Caco-2 (cell line): ENCODE measurements at regions not wholly inside any gene's neighbourhood (a gene's known extent, or its start where the extent isn't known, plus 50 kb on each side); places are given as distances from the start of the nearest gene placed in this dataset.

Experiments
- BruUV-seq: library from RNA; stranded (reverse); fragments of 400-500 nt; replicated peaks from 2 replicates; lab custom pipeline; 2021; lab: Mats Ljungman, UMichigan
- CTCF ChIA-PET: fragments of 300-600 bp; sonication (Branson Sonifier 250); formaldehyde crosslinking; loops from one replicate; lab custom pipeline; 2022; ENCODE audit warnings: antibody characterized with exemption; lab: Charles Lee
- POLR2A ChIA-PET: fragments of 300-600 bp; sonication (Branson Sonifier 250); formaldehyde crosslinking; loops from one replicate; lab custom pipeline; 2022; ENCODE audit warnings: antibody characterized with exemption; lab: Charles Lee
- DNase-seq, 2 experiments: peaks; one replicate each; pipeline versions ENCODE4 v3.0.0 to v3.0.0-alpha.2; 2020 to 2022
- H3K27me3 ChIP-seq: replicated peaks from 2 replicates; pipeline ENCODE4 v1.6.0; 2011; ENCODE audit warnings: low read length; ENCODE audit not compliant: control insufficient read depth, insufficient read depth
- H3K36me3 ChIP-seq: 2 replicates; pipeline ENCODE4 v1.5.1; 2011; ENCODE audit warnings: low read length; ENCODE audit not compliant: control insufficient read depth, insufficient read depth
- H3K4me1 ChIP-seq: fragments of 250-450 bp; sonication (Bioruptor Pico); 2 replicates; pipeline ENCODE4 v1.5.1; 2020; ENCODE audit warnings: mild to moderate bottlenecking
- H3K4me3 ChIP-seq: 2 replicates; pipeline ENCODE4 v1.5.1; 2011; ENCODE audit warnings: low read depth, mild to moderate bottlenecking, control low read depth, low read length
- H3K9me3 ChIP-seq: fragments of 250-450 bp; sonication (Bioruptor Pico); 2 replicates; pipeline ENCODE4 v1.5.1; 2020; ENCODE audit warnings: mild to moderate bottlenecking, moderate library complexity
- H3K27ac Mint-ChIP-seq: one replicate; pipeline ENCODE4 v1.8.0; 2022; ENCODE audit warnings: mixed read lengths; ENCODE audit not compliant: unreplicated experiment
- H3K27me3 Mint-ChIP-seq: one replicate; pipeline ENCODE4 v1.8.0; 2022; ENCODE audit warnings: mixed read lengths; ENCODE audit not compliant: insufficient read depth, unreplicated experiment
- H3K36me3 Mint-ChIP-seq: one replicate; pipeline ENCODE4 v1.8.0; 2022; ENCODE audit warnings: mild to moderate bottlenecking, mixed read lengths; ENCODE audit not compliant: insufficient read depth, unreplicated experiment
- H3K4me1 Mint-ChIP-seq: one replicate; pipeline ENCODE4 v1.8.0; 2022; ENCODE audit warnings: low read depth, mixed read lengths; ENCODE audit not compliant: unreplicated experiment
- H3K4me3 Mint-ChIP-seq: one replicate; pipeline ENCODE4 v1.8.0; 2022; ENCODE audit warnings: mild to moderate bottlenecking, moderate library complexity, mixed read lengths; ENCODE audit not compliant: unreplicated experiment
- H3K9me3 Mint-ChIP-seq: one replicate; pipeline ENCODE4 v1.8.0; 2022; ENCODE audit warnings: mixed read lengths; ENCODE audit not compliant: unreplicated experiment
- intact Hi-C: fragments of 100-400 bp; cut with micrococcal nuclease; formaldehyde crosslinking; loops from one replicate; pipeline ENCODE4 v1.10.0; 2022; ENCODE audit not compliant: unreplicated experiment
- TF ChIP-seq, protein P1 (sequence below), 2 experiments: fragments of 200-600 bp in 1 of 2; IDR thresholded peaks; 1 replicate in 1 of 2; 2 replicates in 1 of 2; pipeline versions ENCODE4 v1.5.1 to v1.8.0; 2011 to 2022; ENCODE audit warnings: antibody characterized with exemption in 1 of 2, control low read depth in 1 of 2, inconsistent platforms in 1 of 2, low read depth in 1 of 2, low read length in 1 of 2, mild to moderate bottlenecking in 1 of 2, moderate library complexity in 1 of 2; ENCODE audit not compliant: insufficient read depth in 1 of 2, severe bottlenecking in 1 of 2, unreplicated experiment in 1 of 2

DNA sequence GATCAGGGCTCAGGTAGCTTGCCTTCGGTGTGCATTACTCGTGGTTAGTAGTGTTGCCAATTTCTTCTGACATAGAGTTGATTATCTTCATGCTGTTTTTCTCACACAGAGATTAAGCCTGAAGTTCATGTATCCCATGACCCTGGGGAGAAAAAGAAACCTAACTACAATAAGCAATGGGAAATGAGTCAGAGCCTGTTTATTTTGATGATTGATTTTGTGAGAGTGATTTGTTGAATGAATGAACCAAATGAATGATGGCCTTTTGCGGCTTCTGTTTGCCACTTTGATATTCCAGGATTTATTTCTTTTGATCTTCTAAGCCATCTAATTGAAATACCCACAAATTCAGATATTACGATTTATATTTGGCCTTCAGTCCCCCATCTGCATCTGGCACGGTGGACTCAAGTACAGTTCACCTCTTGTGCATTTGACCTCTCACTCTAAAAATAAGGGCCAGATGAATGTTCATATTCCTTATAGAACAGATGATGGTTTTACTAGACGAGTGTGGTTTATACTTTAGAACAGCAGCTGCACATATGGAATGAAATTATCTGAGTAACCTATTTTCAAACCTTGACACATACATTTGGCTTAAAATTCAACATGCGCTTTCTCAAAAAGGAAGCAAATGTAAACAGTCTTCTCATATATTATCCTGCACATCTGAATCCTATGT lies 110.7 kb downstream of the PLCE1 start:
- Mint-ChIP-seq H3K36me3 (no peaks in the 10 kb centered on the region), H3K27ac (no peak overlapping the region), H3K9me3 (no peaks in the 10 kb centered on the region), H3K4me3 (no peak overlapping the region), H3K4me1 (no peaks in the 10 kb centered on the region), H3K27me3 (no peaks in the 10 kb centered on the region)
- Histone ChIP-seq H3K36me3 (no peaks in the 10 kb centered on the region), H3K4me1 (no peaks in the 10 kb centered on the region), H3K27me3 (no peaks in the 10 kb centered on the region), H3K4me3 (no peak overlapping the region), H3K9me3 (no peaks in the 10 kb centered on the region)
- intact Hi-C loops, result no loop called here
- POLR2A ChIA-PET, result no interaction called here
- BruUV-seq, result no TSS peak
- DNase-seq, result no peak
- CTCF ChIA-PET, result no interaction called here
- TF ChIP-seq, protein P1, sequence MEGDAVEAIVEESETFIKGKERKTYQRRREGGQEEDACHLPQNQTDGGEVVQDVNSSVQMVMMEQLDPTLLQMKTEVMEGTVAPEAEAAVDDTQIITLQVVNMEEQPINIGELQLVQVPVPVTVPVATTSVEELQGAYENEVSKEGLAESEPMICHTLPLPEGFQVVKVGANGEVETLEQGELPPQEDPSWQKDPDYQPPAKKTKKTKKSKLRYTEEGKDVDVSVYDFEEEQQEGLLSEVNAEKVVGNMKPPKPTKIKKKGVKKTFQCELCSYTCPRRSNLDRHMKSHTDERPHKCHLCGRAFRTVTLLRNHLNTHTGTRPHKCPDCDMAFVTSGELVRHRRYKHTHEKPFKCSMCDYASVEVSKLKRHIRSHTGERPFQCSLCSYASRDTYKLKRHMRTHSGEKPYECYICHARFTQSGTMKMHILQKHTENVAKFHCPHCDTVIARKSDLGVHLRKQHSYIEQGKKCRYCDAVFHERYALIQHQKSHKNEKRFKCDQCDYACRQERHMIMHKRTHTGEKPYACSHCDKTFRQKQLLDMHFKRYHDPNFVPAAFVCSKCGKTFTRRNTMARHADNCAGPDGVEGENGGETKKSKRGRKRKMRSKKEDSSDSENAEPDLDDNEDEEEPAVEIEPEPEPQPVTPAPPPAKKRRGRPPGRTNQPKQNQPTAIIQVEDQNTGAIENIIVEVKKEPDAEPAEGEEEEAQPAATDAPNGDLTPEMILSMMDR (IDR thresholded peaks at IDR 0.05; ENCODE audit: insufficient read depth in 1 of 2, low read depth in 1 of 2, low read length in 1 of 2, severe bottlenecking in 1 of 2, unreplicated experiment in 1 of 2), result no peak

DNA sequence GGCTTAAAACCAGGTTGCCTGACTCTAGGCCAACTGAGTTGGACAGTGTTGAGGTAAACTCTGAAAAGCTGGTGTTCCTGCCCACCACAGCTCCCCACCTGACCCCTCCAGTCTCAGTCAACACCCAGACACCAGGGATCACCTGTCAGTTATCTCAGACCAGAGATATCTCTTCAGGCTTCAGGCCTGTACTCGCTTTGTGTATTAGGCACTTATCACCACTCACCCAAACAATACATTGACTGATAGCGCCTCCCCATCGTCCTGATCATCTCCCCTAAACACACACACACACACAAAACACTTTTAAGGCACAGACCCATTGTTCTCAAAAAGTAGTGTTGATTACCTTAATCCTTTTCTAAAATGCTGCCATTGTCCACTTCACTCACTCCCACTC lies 111.5 kb downstream of the PLCE1 start:
- TF ChIP-seq, protein P1 (IDR thresholded peaks at IDR 0.05; ENCODE audit: insufficient read depth in 1 of 2, low read depth in 1 of 2, low read length in 1 of 2, severe bottlenecking in 1 of 2, unreplicated experiment in 1 of 2), result no peak
- Mint-ChIP-seq H3K27me3 (no peaks in the 10 kb centered on the region), H3K4me3 (no peak overlapping the region), H3K27ac (no peak overlapping the region), H3K4me1 (no peaks in the 10 kb centered on the region), H3K36me3 (no peaks in the 10 kb centered on the region), H3K9me3 (no peaks in the 10 kb centered on the region)
- no TSS peak for BruUV-seq
- no peak for DNase-seq
- POLR2A ChIA-PET, result no interaction called here
- Histone ChIP-seq H3K36me3 (no peaks in the 10 kb centered on the region), H3K9me3 (no peaks in the 10 kb centered on the region), H3K27me3 (no peaks in the 10 kb centered on the region), H3K4me1 (no peaks in the 10 kb centered on the region), H3K4me3 (no peak overlapping the region)
- CTCF ChIA-PET, result no interaction called here
- intact Hi-C loops, result no loop called here

DNA sequence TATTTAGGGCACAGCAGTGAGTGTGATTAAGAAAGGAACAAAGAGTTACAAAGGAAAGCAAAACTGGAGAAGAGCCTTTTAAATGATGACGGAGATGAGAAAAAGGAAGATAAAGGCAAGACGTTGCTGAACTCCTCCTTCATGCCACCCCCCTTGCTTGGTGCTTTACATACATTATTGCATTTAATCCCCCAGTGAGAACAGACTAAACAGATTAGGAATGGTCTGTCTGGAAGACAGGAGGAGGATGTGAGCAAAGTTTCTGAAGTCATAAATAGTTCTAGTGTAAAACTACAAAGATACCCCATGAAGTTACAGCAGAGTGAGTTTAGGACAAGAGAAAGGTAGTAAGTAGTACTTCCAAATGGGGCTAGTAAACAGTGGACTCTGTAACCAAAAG lies 113.5 kb downstream of the PLCE1 start:
- ChIA-PET POLR2A (no interaction called here), CTCF (no interaction called here)
- H3K9me3 ChIP-seq, result no peaks in the 10 kb centered on the region
- TF ChIP-seq, protein P1 (IDR thresholded peaks at IDR 0.05; ENCODE audit: insufficient read depth in 1 of 2, low read depth in 1 of 2, low read length in 1 of 2, severe bottlenecking in 1 of 2, unreplicated experiment in 1 of 2), result no peak
- Mint-ChIP-seq H3K36me3 (no peaks in the 10 kb centered on the region), H3K27ac (no peak overlapping the region), H3K9me3 (no peaks in the 10 kb centered on the region), H3K4me3 (no peak overlapping the region), H3K4me1 (peaks cover 7% of the 10 kb centered on the region), H3K27me3 (no peaks in the 10 kb centered on the region)
- H3K4me3 ChIP-seq, result no peak overlapping the region
- H3K36me3 ChIP-seq, result no peaks in the 10 kb centered on the region
- no peaks in the 10 kb centered on the region for H3K27me3 ChIP-seq
- no TSS peak for BruUV-seq
- peaks cover 6% of the 10 kb centered on the region; the same call in 1 of the 2 replicates for H3K4me1 ChIP-seq
- DNase-seq, result no peak
- intact Hi-C loops, result no loop called here
